Mesendoderm (in vitro differentiated cells): ENCODE measurements at regions not wholly inside any gene's neighbourhood (a gene's known extent, or its start where the extent isn't known, plus 50 kb on each side); places are given as distances from the start of the nearest gene placed in this dataset.

ENCODE experiments used
- DNase-seq: peaks from one replicate; pipeline ENCODE4 v3.0.0; 2013
- H2AK5ac ChIP-seq: 2 replicates; pipeline ENCODE4 v1.6.1; 2013; ENCODE audit warnings: low read length, inconsistent platforms
- H2BK120ac ChIP-seq: 2 replicates; pipeline ENCODE4 v1.6.1; 2013; ENCODE audit warnings: low read depth, mild to moderate bottlenecking, low read length, moderate library complexity, mixed read lengths
- H2BK15ac ChIP-seq: replicated peaks from 2 replicates; pipeline ENCODE4 v1.6.1; 2013; ENCODE audit warnings: low read depth, mild to moderate bottlenecking, moderate library complexity
- H2BK5ac ChIP-seq: 2 replicates; pipeline ENCODE4 v1.6.1; 2013; ENCODE audit warnings: low read length, inconsistent platforms
- H3K18ac ChIP-seq: 2 replicates; pipeline ENCODE4 v1.6.1; 2013; ENCODE audit warnings: mild to moderate bottlenecking, low read length, mixed read lengths
- H3K23ac ChIP-seq: one replicate; pipeline ENCODE4 v1.6.1; 2013; ENCODE audit warnings: low read length
- H3K27ac ChIP-seq: 2 replicates; pipeline ENCODE4 v1.5.1; 2013; ENCODE audit warnings: low read depth, mild to moderate bottlenecking, inconsistent platforms, low read length, moderate library complexity
- H3K27me3 ChIP-seq: 2 replicates; pipeline ENCODE4 v1.6.1; 2013; ENCODE audit warnings: low read length, control low read depth, mild to moderate bottlenecking, inconsistent platforms; ENCODE audit not compliant: insufficient read depth, poor library complexity
- H3K36me3 ChIP-seq: 2 replicates; pipeline ENCODE4 v1.6.1; 2013; ENCODE audit warnings: low read length, inconsistent platforms; ENCODE audit not compliant: control insufficient read depth, insufficient read depth
- H3K4ac ChIP-seq: one replicate; pipeline ENCODE4 v1.6.1; 2013; ENCODE audit warnings: low read depth, mild to moderate bottlenecking, low read length, moderate library complexity
- H3K4me1 ChIP-seq: 2 replicates; pipeline ENCODE4 v1.6.1; 2013; ENCODE audit warnings: low read depth, low read length, inconsistent platforms; ENCODE audit not compliant: control insufficient read depth
- H3K4me2 ChIP-seq: 2 replicates; pipeline ENCODE4 v1.6.1; 2013; ENCODE audit warnings: low read length
- H3K4me3 ChIP-seq: 2 replicates; pipeline ENCODE4 v1.5.1; 2013; ENCODE audit warnings: mild to moderate bottlenecking, low read length
- H3K56ac ChIP-seq: one replicate; pipeline ENCODE4 v1.6.1; 2013; ENCODE audit warnings: low read length
- H3K79me1 ChIP-seq: 2 replicates; pipeline ENCODE4 v1.6.1; 2013; ENCODE audit warnings: low read length, inconsistent platforms
- H3K79me2 ChIP-seq: 2 replicates; pipeline ENCODE4 v1.6.1; 2013; ENCODE audit warnings: mild to moderate bottlenecking, low read length; ENCODE audit not compliant: control insufficient read depth, insufficient read depth
- H3K9ac ChIP-seq: 2 replicates; pipeline ENCODE4 v1.6.1; 2013; ENCODE audit warnings: low read length, inconsistent platforms
- H4K5ac ChIP-seq: one replicate; pipeline ENCODE4 v1.6.1; 2013; ENCODE audit warnings: low read length
- H4K8ac ChIP-seq: one replicate; pipeline ENCODE4 v1.6.1; 2013; ENCODE audit warnings: low read depth, mild to moderate bottlenecking, control low read depth, low read length, moderate library complexity
- WGBS: extraction: QIAGEN DNeasy Blood & Tissue Kit; methylation state at CpG from one replicate; pipeline ENCODE4 v1.1.7; 2013; ENCODE audit warnings: low lambda C conversion rate, missing lambda C conversion rate; ENCODE audit not compliant: insufficient coverage; ENCODE audit errors: extremely low coverage; 5-methylcytosine and 5-hydroxymethylcytosine counted together

DNA sequence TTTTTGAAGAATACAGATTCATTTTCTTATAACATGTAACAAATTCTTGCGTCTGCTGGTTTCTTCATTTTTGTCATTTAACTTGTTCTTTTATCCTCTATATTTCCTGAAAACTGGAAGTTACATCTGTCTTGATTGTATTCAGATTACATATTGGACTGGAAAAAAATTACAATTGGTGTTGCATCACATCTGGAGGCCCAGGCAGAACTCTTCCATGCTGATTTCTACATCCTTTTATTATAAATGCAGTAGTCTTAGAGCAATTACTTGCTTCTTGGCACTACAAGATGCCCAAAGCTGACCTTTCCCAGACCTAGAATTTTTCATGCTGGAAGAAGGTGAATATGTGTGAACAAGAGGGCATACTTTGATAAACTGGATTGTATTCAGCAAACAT is 460.9 kb upstream of the CNTNAP2 start:
- H3K4me3 ChIP-seq: no peak overlapping the region
- no peak overlapping the region for H2BK5ac ChIP-seq
- no peak overlapping the region for H4K5ac ChIP-seq
- H3K36me3 ChIP-seq: no peaks in the 10 kb centered on the region
- H3K18ac ChIP-seq: no peak overlapping the region
- H3K79me2 ChIP-seq: no peaks in the 10 kb centered on the region
- no CpG with 5 or more reads among the region's 1 CpG for WGBS
- H3K23ac ChIP-seq: no peak overlapping the region
- no peaks in the 10 kb centered on the region for H3K4me1 ChIP-seq
- H3K79me1 ChIP-seq: no peaks in the 10 kb centered on the region
- no peak overlapping the region for H3K27ac ChIP-seq
- H2BK15ac ChIP-seq: no peak overlapping the region
- H4K8ac ChIP-seq: no peak overlapping the region
- no peak overlapping the region for H3K4me2 ChIP-seq
- no peak overlapping the region for H3K56ac ChIP-seq
- H3K27me3 ChIP-seq: no peaks in the 10 kb centered on the region
- no peak overlapping the region for H2BK120ac ChIP-seq
- H3K9ac ChIP-seq: no peak overlapping the region
- DNase-seq: no peak
- no peak overlapping the region for H2AK5ac ChIP-seq
- no peak overlapping the region for H3K4ac ChIP-seq

DNA sequence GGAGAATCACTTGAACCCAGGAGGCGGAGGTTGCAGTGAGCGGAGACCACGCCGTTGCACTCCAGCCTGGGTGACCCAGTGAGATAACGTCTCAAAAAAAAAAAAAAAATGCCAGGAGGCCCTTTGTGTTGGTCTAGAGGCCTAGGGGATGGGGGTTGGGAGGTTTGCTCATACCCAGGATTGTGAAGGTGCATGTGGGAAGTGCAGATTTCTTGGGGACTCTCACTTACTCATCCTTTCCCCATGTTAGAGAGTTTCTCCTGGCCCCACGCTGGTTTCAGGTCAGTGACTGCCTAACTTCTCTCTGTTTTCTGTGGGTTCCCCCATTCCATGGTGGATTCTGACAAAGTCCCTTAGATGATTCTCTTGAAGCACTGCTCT is 471.5 kb upstream of the CNTNAP2 start:
- WGBS: no CpG with 5 or more reads among the region's 6 CpGs

DNA sequence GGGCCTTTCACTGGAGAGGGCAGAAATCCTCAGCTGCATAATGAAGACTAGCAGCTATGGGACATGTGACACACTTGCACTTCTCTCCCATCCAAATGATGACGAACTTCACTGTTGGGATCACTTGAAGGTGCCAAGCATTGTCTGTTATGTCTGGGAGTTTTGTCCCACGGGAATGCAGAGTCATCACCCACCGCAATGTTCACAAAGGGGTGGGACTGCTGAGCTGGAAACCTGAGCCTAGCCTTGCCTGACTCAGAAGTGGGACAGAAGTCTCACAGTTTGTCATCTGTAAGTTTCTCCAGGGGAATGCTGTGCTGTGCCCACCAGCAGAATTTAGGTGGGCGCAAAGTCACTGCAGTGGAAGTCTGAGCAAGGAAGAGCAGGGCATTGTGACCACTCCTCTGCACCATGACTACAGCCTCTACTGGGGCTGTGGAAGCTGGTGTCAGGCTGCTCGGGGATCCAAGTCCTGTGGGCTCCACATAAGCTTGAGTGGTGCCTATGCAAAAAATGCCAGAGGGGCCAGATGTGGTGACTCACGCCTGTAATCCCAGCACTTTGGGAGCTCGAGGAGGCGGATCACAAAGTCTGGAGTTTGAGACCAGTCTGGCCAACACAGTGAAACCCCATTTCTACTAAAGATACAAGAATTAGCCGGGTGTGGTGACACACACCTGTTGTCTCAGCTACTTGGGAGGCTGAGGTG is 472.0 kb upstream of the CNTNAP2 start:
- no peaks in the 10 kb centered on the region for H3K27me3 ChIP-seq
- no peak for DNase-seq

More for the DNA sequence above, 471.5 kb upstream of the CNTNAP2 start:
- H3K36me3 ChIP-seq: no peaks in the 10 kb centered on the region
- no peak overlapping the region for H3K4ac ChIP-seq
- H4K5ac ChIP-seq: no peak overlapping the region
- H3K23ac ChIP-seq: no peak overlapping the region
- no peaks in the 10 kb centered on the region for H3K79me1 ChIP-seq
- H3K4me3 ChIP-seq: no peak overlapping the region
- H3K27ac ChIP-seq: no peak overlapping the region
- no peak overlapping the region for H4K8ac ChIP-seq
- H3K4me2 ChIP-seq: no peak overlapping the region
- H3K9ac ChIP-seq: no peak overlapping the region
- no peak overlapping the region for H2BK5ac ChIP-seq
- H3K56ac ChIP-seq: no peak overlapping the region
- H2BK120ac ChIP-seq: no peak overlapping the region
- no peaks in the 10 kb centered on the region for H3K27me3 ChIP-seq
- no peak for DNase-seq
- H2BK15ac ChIP-seq: no peak overlapping the region
- H3K79me2 ChIP-seq: no peaks in the 10 kb centered on the region
- no peak overlapping the region for H2AK5ac ChIP-seq
- no peaks in the 10 kb centered on the region for H3K4me1 ChIP-seq
- no peak overlapping the region for H3K18ac ChIP-seq

DNA sequence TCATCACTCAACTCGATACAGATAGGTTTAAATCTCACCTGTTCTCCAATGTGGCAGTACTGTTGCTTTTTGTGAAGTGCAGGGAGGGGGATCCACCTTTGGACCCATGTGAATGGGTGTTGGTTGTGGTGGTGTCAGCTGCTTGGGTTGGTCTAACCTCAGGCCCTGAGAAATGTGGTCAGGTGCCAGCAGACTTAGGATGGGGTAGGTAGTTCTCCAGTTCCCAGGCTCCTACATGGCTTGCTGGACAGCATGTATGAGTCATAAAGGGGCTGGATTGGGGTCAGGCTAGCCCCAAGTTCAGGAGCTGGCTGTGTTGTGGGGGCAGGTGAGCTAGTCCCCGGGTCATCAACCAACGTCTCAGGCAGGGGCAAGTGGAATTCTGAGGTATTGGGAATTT is 472.6 kb upstream of the CNTNAP2 start:
- Histone ChIP-seq H2BK120ac (no peak overlapping the region), H3K27ac (no peak overlapping the region), H3K79me2 (no peaks in the 10 kb centered on the region), H4K5ac (no peak overlapping the region), H3K23ac (no peak overlapping the region), H2AK5ac (no peak overlapping the region), H3K36me3 (no peaks in the 10 kb centered on the region), H3K4me3 (no peak overlapping the region), H3K56ac (no peak overlapping the region), H3K18ac (no peak overlapping the region), H3K4ac (no peak overlapping the region), H3K9ac (no peak overlapping the region), H3K79me1 (no peaks in the 10 kb centered on the region), H3K4me2 (no peak overlapping the region), H2BK5ac (no peak overlapping the region), H2BK15ac (no peak overlapping the region), H3K4me1 (no peaks in the 10 kb centered on the region), H3K27me3 (no peaks in the 10 kb centered on the region), H4K8ac (no peak overlapping the region)
- WGBS: no CpG with 5 or more reads among the region's 3 CpGs
- DNase-seq: no peak

More for the DNA sequence above, 472.0 kb upstream of the CNTNAP2 start:
- Histone ChIP-seq H3K9ac (no peak overlapping the region), H3K23ac (no peak overlapping the region), H4K5ac (no peak overlapping the region), H3K4me1 (no peaks in the 10 kb centered on the region), H2BK5ac (no peak overlapping the region), H2AK5ac (no peak overlapping the region), H2BK120ac (no peak overlapping the region), H3K4me2 (no peak overlapping the region), H3K4me3 (no peak overlapping the region), H3K79me1 (no peaks in the 10 kb centered on the region), H3K27ac (no peak overlapping the region), H2BK15ac (no peak overlapping the region), H3K4ac (no peak overlapping the region), H3K79me2 (no peaks in the 10 kb centered on the region), H3K18ac (no peak overlapping the region), H3K36me3 (no peaks in the 10 kb centered on the region), H4K8ac (no peak overlapping the region), H3K56ac (no peak overlapping the region)
- no CpG with 5 or more reads among the region's 9 CpGs for WGBS

DNA sequence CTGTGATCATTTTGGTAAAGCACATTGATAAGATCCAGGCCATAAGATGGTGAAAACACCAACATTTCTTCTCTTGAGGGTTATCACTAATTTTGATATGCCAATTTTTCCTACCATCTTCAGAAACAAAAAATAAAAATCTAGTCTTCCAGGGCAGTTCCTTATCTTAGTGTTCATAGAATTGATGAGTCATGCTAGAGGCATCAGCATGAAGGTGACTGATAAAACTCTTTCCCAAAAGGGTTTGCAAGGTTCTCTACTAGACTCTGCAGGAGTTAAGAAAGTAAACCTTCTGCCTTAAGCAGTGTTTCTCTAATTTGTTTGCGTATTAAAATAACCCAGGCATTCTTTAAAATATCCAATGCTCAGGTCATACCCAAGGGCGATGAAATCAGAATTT is 483.1 kb upstream of the CNTNAP2 start:
- no peak overlapping the region for H3K4me3 ChIP-seq
- H3K79me2 ChIP-seq: no peaks in the 10 kb centered on the region
- no peak overlapping the region for H3K4ac ChIP-seq
- H3K27me3 ChIP-seq: no peaks in the 10 kb centered on the region
- no peak overlapping the region for H2BK120ac ChIP-seq
- H2AK5ac ChIP-seq: no peak overlapping the region
- H3K4me1 ChIP-seq: no peaks in the 10 kb centered on the region
- no peak overlapping the region for H4K8ac ChIP-seq
- no peak overlapping the region for H3K27ac ChIP-seq
- H3K9ac ChIP-seq: no peak overlapping the region
- H3K18ac ChIP-seq: no peak overlapping the region
- no peak overlapping the region for H2BK15ac ChIP-seq
- no peaks in the 10 kb centered on the region for H3K79me1 ChIP-seq
- no peaks in the 10 kb centered on the region for H3K36me3 ChIP-seq
- DNase-seq: peak; percentile 34
- no peak overlapping the region for H2BK5ac ChIP-seq
- no peak overlapping the region for H3K23ac ChIP-seq
- no peak overlapping the region for H4K5ac ChIP-seq
- H3K56ac ChIP-seq: no peak overlapping the region
- no peak overlapping the region for H3K4me2 ChIP-seq
- no CpG with 5 or more reads among the region's 2 CpGs for WGBS

DNA sequence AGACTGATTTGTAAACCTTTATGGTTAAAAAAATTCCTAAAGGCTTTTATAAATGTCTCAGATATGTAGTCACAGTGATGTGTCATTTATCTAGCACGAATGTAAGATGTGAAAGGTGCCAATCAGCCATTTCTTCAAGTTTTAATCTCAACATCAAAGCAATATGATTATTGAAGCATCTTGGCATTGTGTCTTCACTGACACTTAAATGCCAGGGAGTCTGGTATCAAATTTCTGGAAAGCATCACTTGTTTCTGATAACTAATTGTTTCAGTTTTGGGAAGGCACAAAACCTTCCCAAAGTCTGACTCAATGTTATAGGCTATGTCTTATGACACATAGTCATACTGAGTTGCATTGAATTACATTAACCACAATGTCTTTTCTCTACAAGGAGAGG is 492.0 kb upstream of the CNTNAP2 start:
- no peaks in the 10 kb centered on the region for H3K27me3 ChIP-seq
- H2AK5ac ChIP-seq: no peak overlapping the region
- H2BK120ac ChIP-seq: no peak overlapping the region
- no peaks in the 10 kb centered on the region for H3K4me1 ChIP-seq
- H3K36me3 ChIP-seq: no peaks in the 10 kb centered on the region
- no peaks in the 10 kb centered on the region for H3K79me2 ChIP-seq
- no CpG with 5 or more reads among the region's 1 CpG for WGBS
- H3K4ac ChIP-seq: no peak overlapping the region
- H2BK5ac ChIP-seq: no peak overlapping the region
- H3K79me1 ChIP-seq: no peaks in the 10 kb centered on the region
- H3K56ac ChIP-seq: no peak overlapping the region
- no peak overlapping the region for H4K8ac ChIP-seq
- H3K27ac ChIP-seq: no peak overlapping the region
- no peak overlapping the region for H3K9ac ChIP-seq
- no peak overlapping the region for H4K5ac ChIP-seq
- H3K18ac ChIP-seq: no peak overlapping the region
- no peak for DNase-seq
- H3K4me2 ChIP-seq: no peak overlapping the region
- no peak overlapping the region for H3K4me3 ChIP-seq
- H2BK15ac ChIP-seq: no peak overlapping the region
- H3K23ac ChIP-seq: no peak overlapping the region
